Stimulated activated CD8-positive, alpha-beta memory T cell treated with anti-CD3 and anti-CD28 coated beads, Interleukin-7, amount 100 ng/mL, for 4 hours (primary cell): ENCODE measurements at regions not wholly inside any gene's neighbourhood (a gene's known extent, or its start where the extent isn't known, plus 50 kb on each side); places are given as distances from the start of the nearest gene placed in this dataset.
"Not testable (repeated sequence)": the region's sequence is repeated elsewhere in the genome, so short reads cannot be mapped to it uniquely, and the experiment has no call there.

Source experiments
- DNase-seq, 2 donors: peaks; one replicate each; pipeline ENCODE4 v3.0.0-alpha.2; 2020; ENCODE audit warnings: low read depth in 2 of 2

GRCh38 chr17:43315858-43316521, 82.2 kb upstream of the RNU2-1 start:
- no peak for DNase-seq

- no peak for DNase-seq
Measured at GRCh38 chr17:43315369-43315768, 81.6 kb upstream of the RNU2-1 start.

- no peak for DNase-seq
Measured at GRCh38 chr17:43314611-43315011, 80.8 kb upstream of the RNU2-1 start.

- DNase-seq = no peak
Measured at GRCh38 chr17:43312011-43312410, 78.2 kb upstream of the RNU2-1 start.

- no peak for DNase-seq
Measured at GRCh38 chr17:43309505-43310332, 75.9 kb upstream of the RNU2-1 start.

GRCh38 chr17:43308999-43309398, 75.2 kb upstream of the RNU2-1 start:
- DNase-seq = no peak

- DNase-seq = not testable (repeated sequence)
Measured at GRCh38 chr17:43304792-43305191, 71.0 kb upstream of the RNU2-1 start.

- DNase-seq = not testable (repeated sequence)
Measured at GRCh38 chr17:43303049-43303448, 69.3 kb upstream of the RNU2-1 start.

GRCh38 chr17:43299300-43300076, 65.7 kb upstream of the RNU2-1 start:
- not testable (repeated sequence) for DNase-seq

- not testable (repeated sequence) for DNase-seq
Measured at GRCh38 chr17:43289670-43290069, 55.9 kb upstream of the RNU2-1 start.

- DNase-seq = not testable (repeated sequence)
Measured at GRCh38 chr17:43283606-43284005, 49.8 kb upstream of the RNU2-1 start.
